Duodenal mucosa (tissue), 2 donors: ENCODE measurements at regions not wholly inside any gene's neighbourhood (a gene's known extent, or its start where the extent isn't known, plus 50 kb on each side); places are given as distances from the start of the nearest gene placed in this dataset.

Source experiments
- H3K27ac ChIP-seq: one replicate; pipeline ENCODE4 v1.7.0; 2013; ENCODE audit warnings: low read depth, low read length
- H3K27me3 ChIP-seq, 2 donors: one replicate each; pipeline ENCODE4 v1.7.0; 2013; ENCODE audit warnings: low read length in 2 of 2, control low read depth in 1 of 2; ENCODE audit not compliant: insufficient read depth in 2 of 2, control insufficient read depth in 1 of 2
- H3K36me3 ChIP-seq, 2 donors: one replicate each; pipeline ENCODE4 v1.7.0; 2013; ENCODE audit warnings: low read length in 2 of 2, control low read depth in 1 of 2; ENCODE audit not compliant: insufficient read depth in 2 of 2, control insufficient read depth in 1 of 2
- H3K4me1 ChIP-seq, 2 donors: one replicate each; pipeline ENCODE4 v1.7.0; 2013; ENCODE audit warnings: low read length in 2 of 2, control low read depth in 1 of 2; ENCODE audit not compliant: insufficient read depth in 2 of 2, control insufficient read depth in 1 of 2
- H3K4me3 ChIP-seq, 2 donors: one replicate each; pipeline ENCODE4 v1.7.0; 2013; ENCODE audit warnings: low read length in 2 of 2, low read depth in 1 of 2
- H3K9ac ChIP-seq, 2 donors: one replicate each; pipeline ENCODE4 v1.7.0; 2013; ENCODE audit warnings: low read length in 2 of 2, low read depth in 1 of 2
- H3K9me3 ChIP-seq, 2 donors: one replicate each; pipeline ENCODE4 v1.7.0; 2013; ENCODE audit warnings: low read length in 2 of 2, control low read depth in 1 of 2; ENCODE audit not compliant: control insufficient read depth in 1 of 2

GRCh38 chr1:57799490-57800115 is 375.7 kb upstream of the DAB1 start:
- no peaks in the 10 kb centered on the region for H3K9me3 ChIP-seq
- H3K36me3 ChIP-seq, result no peaks in the 10 kb centered on the region
- H3K9ac ChIP-seq, result no peak overlapping the region
- no peak overlapping the region for H3K27ac ChIP-seq
- H3K4me1 ChIP-seq, result no peaks in the 10 kb centered on the region
- H3K27me3 ChIP-seq, result no peaks in the 10 kb centered on the region
- no peak overlapping the region for H3K4me3 ChIP-seq

- Histone ChIP-seq H3K4me3 (no peak overlapping the region), H3K9me3 (no peaks in the 10 kb centered on the region), H3K27me3 (no peaks in the 10 kb centered on the region), H3K4me1 (no peaks in the 10 kb centered on the region), H3K27ac (no peak overlapping the region), H3K9ac (no peak overlapping the region), H3K36me3 (no peaks in the 10 kb centered on the region)
These were observed 374.7 kb upstream of the DAB1 start for GRCh38 chr1:57798543-57798942.

DNA sequence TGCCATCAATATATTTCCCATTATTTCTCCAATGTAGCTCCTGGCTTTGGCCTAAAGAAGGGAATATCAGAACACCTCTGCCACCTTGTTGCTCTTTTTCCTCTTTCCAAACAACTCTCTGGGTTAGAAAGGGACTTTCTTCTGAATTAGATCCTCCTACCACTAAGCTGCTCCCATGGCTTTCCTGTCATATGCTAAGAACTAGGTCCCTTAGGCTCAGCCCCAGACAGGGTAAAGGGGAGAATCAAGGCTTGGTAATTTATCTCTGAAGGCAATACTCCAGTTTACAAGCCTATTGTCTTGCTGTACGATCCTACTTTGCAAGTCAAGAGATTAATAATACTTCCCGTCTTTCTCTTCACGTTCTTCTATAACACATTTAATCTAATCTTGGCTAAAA is 373.2 kb upstream of the DAB1 start:
- Histone ChIP-seq H3K27ac (no peak overlapping the region), H3K27me3 (no peaks in the 10 kb centered on the region), H3K4me1 (no peaks in the 10 kb centered on the region), H3K4me3 (no peak overlapping the region), H3K9me3 (no peaks in the 10 kb centered on the region), H3K36me3 (no peaks in the 10 kb centered on the region), H3K9ac (no peak overlapping the region)

- Histone ChIP-seq H3K27me3 (no peaks in the 10 kb centered on the region), H3K36me3 (no peaks in the 10 kb centered on the region), H3K27ac (no peak overlapping the region), H3K4me1 (no peaks in the 10 kb centered on the region), H3K9me3 (no peaks in the 10 kb centered on the region), H3K9ac (no peak overlapping the region), H3K4me3 (no peak overlapping the region)
These were observed 372.8 kb upstream of the DAB1 start for GRCh38 chr1:57796616-57797015.

DNA sequence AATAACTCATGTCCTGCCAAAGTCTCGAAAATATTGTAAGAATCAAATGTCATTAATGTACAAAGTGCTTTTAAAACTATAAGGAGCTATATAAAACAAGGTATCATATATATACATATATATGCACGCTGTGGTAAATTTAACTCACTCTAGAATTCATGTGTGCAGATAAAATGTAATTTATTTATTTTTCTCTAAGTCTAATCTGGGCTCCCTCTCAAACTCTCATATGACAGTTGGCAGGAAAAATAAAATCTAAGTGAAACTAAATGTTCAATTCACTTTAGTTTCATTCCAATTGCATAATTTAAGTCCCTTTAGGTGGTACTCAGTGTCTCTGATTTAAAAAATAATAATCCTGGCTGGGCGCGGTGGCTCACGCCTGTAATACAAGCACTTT is 372.0 kb upstream of the DAB1 start:
- H3K27ac ChIP-seq, result no peak overlapping the region
- H3K4me1 ChIP-seq, result no peaks in the 10 kb centered on the region
- H3K4me3 ChIP-seq, result no peak overlapping the region
- H3K27me3 ChIP-seq, result no peaks in the 10 kb centered on the region
- H3K36me3 ChIP-seq, result no peaks in the 10 kb centered on the region
- no peak overlapping the region for H3K9ac ChIP-seq
- H3K9me3 ChIP-seq, result no peaks in the 10 kb centered on the region

DNA sequence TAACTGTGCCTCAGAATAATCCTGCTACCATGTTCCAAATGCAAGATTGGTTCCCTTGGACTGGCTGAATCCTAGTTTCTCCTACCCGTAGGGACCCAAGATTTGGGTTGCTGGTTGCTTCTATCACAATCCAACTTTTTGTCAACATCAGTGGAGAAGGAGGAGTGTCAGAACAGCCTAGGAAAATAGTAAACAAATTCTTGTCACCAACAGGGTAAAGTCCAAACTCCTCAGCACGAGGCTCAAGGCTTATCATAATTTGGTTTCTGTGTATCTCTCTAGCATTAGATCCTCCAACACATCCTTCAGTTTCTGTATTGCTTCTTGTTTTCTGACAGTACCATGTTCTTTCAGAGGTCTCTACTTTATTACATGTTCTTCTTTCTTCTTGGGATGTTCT is 370.2 kb upstream of the DAB1 start:
- H3K4me3 ChIP-seq, result no peak overlapping the region
- H3K9me3 ChIP-seq, result no peaks in the 10 kb centered on the region
- H3K27ac ChIP-seq, result no peak overlapping the region
- H3K27me3 ChIP-seq, result no peaks in the 10 kb centered on the region
- H3K9ac ChIP-seq, result no peak overlapping the region
- no peaks in the 10 kb centered on the region for H3K36me3 ChIP-seq
- no peaks in the 10 kb centered on the region for H3K4me1 ChIP-seq

DNA sequence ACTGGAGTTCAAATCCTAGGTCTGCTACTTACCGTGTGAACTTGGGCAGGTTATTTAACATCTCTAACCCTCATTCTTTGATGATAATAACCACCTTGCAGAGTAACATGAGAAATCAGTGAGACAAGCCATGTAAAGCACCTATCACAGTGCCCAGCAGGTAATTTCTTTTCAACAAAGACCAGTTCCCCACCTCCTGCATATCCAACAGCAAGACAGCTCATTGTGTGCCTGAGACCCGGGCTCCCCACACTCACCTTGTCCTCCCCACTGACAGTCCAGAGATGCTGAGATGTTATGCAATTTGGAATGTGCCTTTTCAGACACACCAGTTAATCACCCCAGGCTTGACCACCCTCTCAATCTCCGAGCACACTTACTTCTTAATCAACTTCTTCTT is 367.6 kb upstream of the DAB1 start:
- no peaks in the 10 kb centered on the region for H3K4me1 ChIP-seq
- no peak overlapping the region for H3K27ac ChIP-seq
- no peaks in the 10 kb centered on the region for H3K36me3 ChIP-seq
- H3K27me3 ChIP-seq, result no peaks in the 10 kb centered on the region
- H3K9me3 ChIP-seq, result no peaks in the 10 kb centered on the region
- H3K9ac ChIP-seq, result no peak overlapping the region
- no peak overlapping the region for H3K4me3 ChIP-seq

DNA sequence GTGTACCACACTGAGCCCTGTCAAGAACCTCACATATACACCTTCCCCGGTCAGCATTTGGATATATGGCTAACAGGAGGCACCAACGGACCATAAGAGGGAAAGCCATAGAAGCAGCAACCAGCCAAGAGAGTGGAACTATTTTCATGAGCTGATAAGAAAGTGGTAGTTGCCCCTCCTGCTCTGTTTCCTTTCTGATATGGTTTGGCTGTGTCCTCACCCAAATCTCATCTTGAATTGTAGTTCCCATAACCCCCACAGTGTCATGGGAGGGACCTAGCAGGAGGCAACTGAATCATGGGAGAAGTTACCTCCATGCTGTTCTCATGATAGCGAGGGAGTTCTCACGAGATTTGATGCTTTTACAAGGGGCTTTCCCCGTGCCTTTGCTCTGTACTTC is 366.1 kb upstream of the DAB1 start:
- no peak overlapping the region for H3K4me3 ChIP-seq
- no peaks in the 10 kb centered on the region for H3K27me3 ChIP-seq
- H3K36me3 ChIP-seq, result no peaks in the 10 kb centered on the region
- no peaks in the 10 kb centered on the region for H3K9me3 ChIP-seq
- H3K27ac ChIP-seq, result no peak overlapping the region
- H3K4me1 ChIP-seq, result no peaks in the 10 kb centered on the region
- H3K9ac ChIP-seq, result no peak overlapping the region

- Histone ChIP-seq H3K27ac (no peak overlapping the region), H3K4me3 (no peak overlapping the region), H3K9me3 (no peaks in the 10 kb centered on the region), H3K27me3 (no peaks in the 10 kb centered on the region), H3K4me1 (no peaks in the 10 kb centered on the region), H3K9ac (no peak overlapping the region), H3K36me3 (no peaks in the 10 kb centered on the region)
These were observed 364.5 kb upstream of the DAB1 start for GRCh38 chr1:57788313-57788712.

DNA sequence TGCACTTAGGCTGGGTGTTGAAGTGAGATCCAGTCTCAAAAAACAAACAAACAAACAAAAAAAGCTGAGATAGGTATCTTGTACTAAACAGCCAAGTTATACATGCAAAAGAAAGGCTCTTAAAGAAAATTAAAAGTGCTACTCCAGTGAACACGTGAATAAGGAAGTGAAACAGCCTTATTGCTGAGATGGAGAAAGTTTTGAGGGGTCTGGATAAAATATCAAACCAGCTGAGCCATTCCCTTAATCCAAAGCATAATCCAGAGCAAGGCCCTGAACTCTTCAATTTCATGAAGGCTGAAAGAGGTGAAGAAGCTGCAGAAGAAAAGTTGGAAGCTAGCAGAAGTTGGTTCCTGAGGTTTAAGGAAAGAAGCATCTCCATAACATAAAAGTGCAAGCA is 360.5 kb upstream of the DAB1 start:
- no peaks in the 10 kb centered on the region for H3K9me3 ChIP-seq
- no peak overlapping the region for H3K4me3 ChIP-seq
- no peak overlapping the region for H3K27ac ChIP-seq
- no peaks in the 10 kb centered on the region for H3K4me1 ChIP-seq
- no peaks in the 10 kb centered on the region for H3K27me3 ChIP-seq
- H3K9ac ChIP-seq, result no peak overlapping the region
- no peaks in the 10 kb centered on the region for H3K36me3 ChIP-seq

DNA sequence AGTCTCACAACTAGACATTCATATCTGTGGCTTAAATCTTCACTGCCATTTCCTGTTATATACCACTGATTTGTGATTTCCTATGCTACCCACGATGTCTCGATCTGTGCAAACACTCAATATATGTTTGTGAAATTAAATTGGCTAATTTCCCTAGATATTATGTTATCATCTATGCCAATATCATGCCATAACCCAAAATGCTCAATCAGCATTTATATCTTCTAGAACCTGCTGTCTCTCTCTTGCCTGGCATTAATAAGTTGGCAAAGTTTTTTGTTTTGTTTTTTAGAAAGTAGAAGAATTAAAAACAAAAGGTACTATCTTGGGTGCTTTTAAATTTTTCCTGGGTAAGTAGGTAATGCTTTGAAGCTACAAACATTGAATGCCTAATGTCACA is 358.5 kb upstream of the DAB1 start:
- Histone ChIP-seq H3K27ac (no peak overlapping the region), H3K9ac (no peak overlapping the region), H3K9me3 (no peaks in the 10 kb centered on the region), H3K4me1 (no peaks in the 10 kb centered on the region), H3K36me3 (no peaks in the 10 kb centered on the region), H3K27me3 (no peaks in the 10 kb centered on the region), H3K4me3 (no peak overlapping the region)
